ENCODE measurements at regions not wholly inside any gene's neighbourhood (a gene's known extent, or its start where the extent isn't known, plus 50 kb on each side); places are given as distances from the start of the nearest gene placed in this dataset.
"Not testable (repeated sequence)": the region's sequence is repeated elsewhere in the genome, so short reads cannot be mapped to it uniquely, and the experiment has no call there.

- FAIRE-seq (no peak), DNase-seq (ENCODE audit: insufficient read length, low spot score) (no peak)
- no peak for TF ChIP-seq CTCF (IDR thresholded peaks at IDR 0.05; ENCODE audit: insufficient read depth, missing control alignments)
Measured at GRCh38 chrX:136950211-136950610, 69.7 kb upstream of the RBMX start.

GRCh38 chrX:136941396-136942337 is 61.1 kb upstream of the RBMX start:
- TF ChIP-seq CTCF (IDR thresholded peaks at IDR 0.05; ENCODE audit: insufficient read depth, missing control alignments), result no peak
- FAIRE-seq (no peak), DNase-seq (ENCODE audit: insufficient read length, low spot score) (no peak)

- DNase-seq (ENCODE audit: insufficient read length, low spot score) (no peak), FAIRE-seq (no peak)
- no peak for TF ChIP-seq CTCF (IDR thresholded peaks at IDR 0.05; ENCODE audit: insufficient read depth, missing control alignments)
Measured at GRCh38 chrX:136936183-136936549, 55.6 kb upstream of the RBMX start.

- FAIRE-seq; DNase-seq (ENCODE audit: insufficient read length, low spot score): not testable (repeated sequence)
Measured at GRCh38 chrX:136935533-136936182, 55.1 kb upstream of the RBMX start.

GRCh38 chrX:136934652-136935051 is 54.1 kb upstream of the RBMX start:
- not testable (repeated sequence) for FAIRE-seq; DNase-seq (ENCODE audit: insufficient read length, low spot score)

GRCh38 chrX:136933611-136934145 is 53.2 kb upstream of the RBMX start:
- FAIRE-seq, result no peak

GRCh38 chrX:136931661-136932060 is 51.1 kb upstream of the RBMX start:
- no peak for TF ChIP-seq CTCF (IDR thresholded peaks at IDR 0.05; ENCODE audit: insufficient read depth, missing control alignments)
- DNase-seq (ENCODE audit: insufficient read length, low spot score) (no peak), FAIRE-seq (no peak)

More at GRCh38 chrX:136933611-136934145, 53.2 kb upstream of the RBMX start:
- no peak for DNase-seq (ENCODE audit: insufficient read length, low spot score)
- no peak for TF ChIP-seq CTCF (IDR thresholded peaks at IDR 0.05; ENCODE audit: insufficient read depth, missing control alignments)

Measured in D721Med (cell line).